ENCODE measurements at regions not wholly inside any gene's neighbourhood (a gene's known extent, or its start where the extent isn't known, plus 50 kb on each side); places are given as distances from the start of the nearest gene placed in this dataset.

- Histone ChIP-seq H3F3A (ENCODE audit: insufficient read depth, low read depth) (no peaks in the 10 kb centered on the region), H3K36me3 (ENCODE audit: low read depth) (no peaks in the 10 kb centered on the region), H3K79me2 (ENCODE audit: low read depth) (no peaks in the 10 kb centered on the region), H3K9me2 (ENCODE audit: insufficient read depth) (no peaks in the 10 kb centered on the region), H3K4me3 (no peak overlapping the region), H3K9me3 (ENCODE audit: insufficient read depth, low read depth) (no peaks in the 10 kb centered on the region), H3K4me2 (no peak overlapping the region), H4K20me1 (ENCODE audit: insufficient read depth) (no peaks in the 10 kb centered on the region), H2AFZ (no peak overlapping the region), H3K4me1 (replicated peaks; ENCODE audit: insufficient read depth) (no peaks in the 10 kb centered on the region), H3K27me3 (ENCODE audit: insufficient read depth, low read depth) (no peaks in the 10 kb centered on the region), H3K27ac (no peak overlapping the region)
- DNase-seq: no peak
- CTCF ChIA-PET: no interaction called here
- BruUV-seq (replicated peaks): no TSS peak
- POLR2A ChIA-PET (ENCODE audit: unreplicated experiment): no interaction called here
- TF ChIP-seq EZH2 (IDR thresholded peaks at IDR 0.05; ENCODE audit: low read depth) (no peak), CTCF (conservative IDR thresholded peaks at IDR 0.05) (no peak)
- intact Hi-C loops (cut with micrococcal nuclease; ENCODE audit: unreplicated experiment): no loop called here
Observed at GRCh38 chr4:137063961-137064360, 468.3 kb downstream of the PCDH18 start.

- Histone ChIP-seq H4K20me1 (ENCODE audit: insufficient read depth) (no peaks in the 10 kb centered on the region), H3F3A (ENCODE audit: insufficient read depth, low read depth) (no peaks in the 10 kb centered on the region), H3K4me3 (no peak overlapping the region), H3K27me3 (ENCODE audit: insufficient read depth, low read depth) (no peaks in the 10 kb centered on the region), H3K4me2 (no peak overlapping the region), H2AFZ (no peak overlapping the region), H3K9me3 (ENCODE audit: insufficient read depth, low read depth) (no peaks in the 10 kb centered on the region), H3K4me1 (replicated peaks; ENCODE audit: insufficient read depth) (no peaks in the 10 kb centered on the region), H3K79me2 (ENCODE audit: low read depth) (no peaks in the 10 kb centered on the region), H3K27ac (no peak overlapping the region), H3K36me3 (ENCODE audit: low read depth) (no peaks in the 10 kb centered on the region), H3K9me2 (ENCODE audit: insufficient read depth) (no peaks in the 10 kb centered on the region)
- CTCF ChIA-PET: no interaction called here
- no peak for TF ChIP-seq CTCF (conservative IDR thresholded peaks at IDR 0.05)
- TF ChIP-seq EZH2 (IDR thresholded peaks at IDR 0.05; ENCODE audit: low read depth): no peak
- POLR2A ChIA-PET (ENCODE audit: unreplicated experiment): interaction anchor here (0.6 kb wide), 1 partner anchor 20 kb away, joined by 7 read pairs; no protein-coding TSS in a partner anchor
- intact Hi-C loops (cut with micrococcal nuclease; ENCODE audit: unreplicated experiment): no loop called here
- BruUV-seq (replicated peaks): no TSS peak
- no peak for DNase-seq
Observed at GRCh38 chr4:137043184-137043583, 489.1 kb downstream of the PCDH18 start.

GRCh38 chr4:137039370-137039769 is 492.9 kb downstream of the PCDH18 start:
- H3K79me2 ChIP-seq (ENCODE audit: low read depth): no peaks in the 10 kb centered on the region
- intact Hi-C loops (cut with micrococcal nuclease; ENCODE audit: unreplicated experiment): no loop called here
- no peaks in the 10 kb centered on the region for H3K9me2 ChIP-seq (ENCODE audit: insufficient read depth)
- no peaks in the 10 kb centered on the region for H3K9me3 ChIP-seq (ENCODE audit: insufficient read depth, low read depth)
- H3K4me1 ChIP-seq (replicated peaks; ENCODE audit: insufficient read depth): no peaks in the 10 kb centered on the region
- no peak for DNase-seq
- H3F3A ChIP-seq (ENCODE audit: insufficient read depth, low read depth): no peaks in the 10 kb centered on the region
- ChIA-PET CTCF (no interaction called here), POLR2A (ENCODE audit: unreplicated experiment) (no interaction called here)
- TF ChIP-seq CTCF (conservative IDR thresholded peaks at IDR 0.05): no peak
- TF ChIP-seq EZH2 (IDR thresholded peaks at IDR 0.05; ENCODE audit: low read depth): no peak
- H3K27ac ChIP-seq: no peak overlapping the region
- no peak overlapping the region for H3K4me3 ChIP-seq
- no peak overlapping the region for H2AFZ ChIP-seq
- H3K36me3 ChIP-seq (ENCODE audit: low read depth): no peaks in the 10 kb centered on the region
- no peaks in the 10 kb centered on the region for H3K27me3 ChIP-seq (ENCODE audit: insufficient read depth, low read depth)
- BruUV-seq (replicated peaks): no TSS peak
- H4K20me1 ChIP-seq (ENCODE audit: insufficient read depth): no peaks in the 10 kb centered on the region
- no peak overlapping the region for H3K4me2 ChIP-seq

All from PC-9 (cell line).